Activated CD4-positive, alpha-beta T cell treated with anti-CD3 and anti-CD28 coated beads, Interleukin-2, amount 50 U/mL, for 16 hours (primary cell): ENCODE measurements at regions not wholly inside any gene's neighbourhood (a gene's known extent, or its start where the extent isn't known, plus 50 kb on each side); places are given as distances from the start of the nearest gene placed in this dataset.

Experiments
- DNase-seq: peaks from one replicate; pipeline ENCODE4 v3.0.0-alpha.2; 2020

GRCh38 chr12:58812214-58812613 is 108.1 kb downstream of the LRIG3 start:
- DNase-seq = no peak

DNA sequence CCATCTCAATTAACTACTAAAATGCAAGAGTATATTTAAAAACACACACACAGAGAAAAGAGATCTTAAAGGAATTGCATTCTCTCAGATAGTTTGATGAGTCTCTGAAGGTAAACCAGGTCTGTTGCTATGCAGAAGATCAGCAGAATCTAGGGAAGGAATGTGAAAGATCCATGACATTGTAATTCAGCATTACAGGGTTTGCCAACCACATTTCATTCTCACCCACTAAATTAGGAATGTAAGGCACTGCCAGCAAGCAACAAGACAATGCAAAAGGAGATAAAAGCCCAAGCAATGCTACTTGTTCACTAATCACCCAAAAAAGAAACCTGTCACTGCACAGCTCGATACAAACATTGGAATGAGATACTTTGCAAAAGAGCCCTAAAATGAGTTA is 106.3 kb downstream of the LRIG3 start:
- no peak for DNase-seq

DNA sequence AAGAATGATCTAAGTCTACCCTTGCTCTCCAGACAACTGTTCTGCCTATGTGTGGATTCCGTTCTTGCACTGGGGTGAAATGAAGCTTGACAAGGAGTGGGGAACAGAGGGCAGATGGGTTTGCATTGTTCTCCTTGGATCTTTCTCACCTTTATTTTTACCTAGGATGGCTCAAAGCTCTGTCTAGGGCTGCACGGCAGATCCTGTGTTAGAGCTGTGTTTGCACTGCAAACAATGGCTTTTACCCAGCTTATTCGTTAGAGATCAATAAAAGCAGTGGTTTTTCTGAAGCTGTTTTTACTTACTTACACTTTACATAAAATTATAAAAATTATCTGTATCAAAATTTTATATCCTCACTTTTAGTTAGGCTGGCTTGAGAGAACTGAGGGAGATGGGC is 105.1 kb downstream of the LRIG3 start:
- DNase-seq = no peak

- DNase-seq = no peak
These were observed 101.8 kb downstream of the LRIG3 start for GRCh38 chr12:58818546-58818945.

- no peak for DNase-seq
These were observed 101.0 kb downstream of the LRIG3 start for GRCh38 chr12:58819345-58819744.

- DNase-seq = no peak
These were observed 100.3 kb downstream of the LRIG3 start for GRCh38 chr12:58819985-58820384.
